GM23338 (cell line): ENCODE measurements at regions not wholly inside any gene's neighbourhood (a gene's known extent, or its start where the extent isn't known, plus 50 kb on each side); places are given as distances from the start of the nearest gene placed in this dataset.

ENCODE experiments used
- ATAC-seq: fragments of 200-7000 bp; cut with Tn5 transposase; 3 replicates; pipeline ENCODE4 v1.9.1; 2020
- DNase-seq: peaks from one replicate; pipeline ENCODE4 v3.0.0-alpha.2; 2015; ENCODE audit warnings: low spot score
- H2AFZ ChIP-seq: fragments of 200-600 bp; sonication (generic); 2 replicates; pipeline ENCODE4 v1.8.0; 2016; ENCODE audit warnings: antibody characterized with exemption, mild to moderate bottlenecking, moderate library complexity
- H3F3A ChIP-seq: fragments of 200-600 bp; sonication (generic); replicated peaks from 2 replicates; pipeline ENCODE4 v1.8.0; 2017; ENCODE audit warnings: antibody characterized with exemption, mixed run types, low read depth
- H3K27ac ChIP-seq: fragments of 200-600 bp; sonication (generic); 2 replicates; pipeline ENCODE4 v1.6.1; 2016; ENCODE audit warnings: low read depth
- H3K27me3 ChIP-seq: fragments of 200-600 bp; sonication (generic); 2 replicates; pipeline ENCODE4 v1.8.0; 2016; ENCODE audit warnings: mild to moderate bottlenecking, mixed run types, moderate library complexity; ENCODE audit not compliant: insufficient read depth
- H3K36me3 ChIP-seq: fragments of 200-600 bp; sonication (generic); 2 replicates; pipeline ENCODE4 v1.8.0; 2016; ENCODE audit warnings: mild to moderate bottlenecking; ENCODE audit not compliant: insufficient read depth
- H3K4me1 ChIP-seq: fragments of 200-600 bp; sonication (generic); 2 replicates; pipeline ENCODE4 v1.8.0; 2016; ENCODE audit warnings: mild to moderate bottlenecking, moderate library complexity; ENCODE audit not compliant: insufficient read depth
- H3K4me2 ChIP-seq: fragments of 200-600 bp; sonication (generic); 2 replicates; pipeline ENCODE4 v1.7.1; 2017; ENCODE audit warnings: mixed run types
- H3K4me3 ChIP-seq: fragments of 200-600 bp; sonication (generic); 2 replicates; pipeline ENCODE4 v1.6.1; 2016; ENCODE audit warnings: mixed run types
- H3K79me2 ChIP-seq: fragments of 200-600 bp; sonication (generic); replicated peaks from 2 replicates; pipeline ENCODE4 v1.8.0; 2017; ENCODE audit warnings: mild to moderate bottlenecking; ENCODE audit not compliant: insufficient read depth
- H3K9me2 ChIP-seq: fragments of 200-600 bp; sonication (generic); 2 replicates; pipeline ENCODE4 v1.8.0; 2017; ENCODE audit not compliant: insufficient read depth
- H4K20me1 ChIP-seq: fragments of 200-600 bp; sonication (generic); replicated peaks from 2 replicates; pipeline ENCODE4 v1.8.0; 2017; ENCODE audit warnings: mild to moderate bottlenecking; ENCODE audit not compliant: insufficient read depth
- H3K27ac Mint-ChIP-seq: 2 replicates; pipeline ENCODE4 v1.8.0; 2020; ENCODE audit warnings: inconsistent platforms, mild to moderate bottlenecking, moderate library complexity, mixed read lengths
- H3K27me3 Mint-ChIP-seq: 3 replicates; pipeline ENCODE4 v1.8.0; 2022; ENCODE audit warnings: low read depth, mild to moderate bottlenecking, moderate library complexity, mixed read lengths, inconsistent platforms; ENCODE audit not compliant: insufficient read depth, poor library complexity
- H3K36me3 Mint-ChIP-seq: 3 replicates; pipeline ENCODE4 v1.8.0; 2021; ENCODE audit warnings: low read depth, mild to moderate bottlenecking, inconsistent platforms, moderate library complexity, mixed read lengths
- H3K4me1 Mint-ChIP-seq: 3 replicates; pipeline ENCODE4 v1.8.0; 2020; ENCODE audit warnings: mild to moderate bottlenecking, inconsistent platforms, mixed read lengths
- H3K4me3 Mint-ChIP-seq: 3 replicates; pipeline ENCODE4 v1.8.0; 2021; ENCODE audit warnings: moderate library complexity, mild to moderate bottlenecking, inconsistent platforms, mixed read lengths
- H3K9me3 Mint-ChIP-seq: 3 replicates; pipeline ENCODE4 v1.8.0; 2020; ENCODE audit warnings: moderate library complexity, mild to moderate bottlenecking, inconsistent platforms, mixed read lengths
- CREB1 ChIP-seq: fragments of 250-450 bp; sonication (Bioruptor Pico); IDR thresholded peaks from 2 replicates; pipeline ENCODE4 v1.5.0; 2020; ENCODE audit warnings: low read depth, mild to moderate bottlenecking, moderate library complexity
- EZH2 ChIP-seq: fragments of 200-600 bp; sonication (generic); IDR thresholded peaks from one replicate; pipeline ENCODE4 v1.8.0; 2017; ENCODE audit warnings: antibody characterized with exemption, mild to moderate bottlenecking, low read depth; ENCODE audit not compliant: unreplicated experiment
- EZH2phosphoT487 ChIP-seq: fragments of 200-600 bp; sonication (generic); IDR thresholded peaks from one replicate; pipeline ENCODE4 v1.8.1; 2018; ENCODE audit warnings: antibody characterized with exemption; ENCODE audit not compliant: unreplicated experiment
- JUNB ChIP-seq: IDR thresholded peaks from one replicate; pipeline ENCODE4 v1.6.1; 2016; ENCODE audit warnings: antibody characterized with exemption; ENCODE audit not compliant: unreplicated experiment
- NANOG ChIP-seq: IDR thresholded peaks from 2 replicates; pipeline ENCODE4 v1.6.1; 2016; ENCODE audit warnings: antibody characterized with exemption, borderline replicate concordance
- POLR2AphosphoS5 ChIP-seq: IDR thresholded peaks from 2 replicates; pipeline ENCODE4 v1.6.1; 2016; ENCODE audit warnings: antibody characterized with exemption, low read depth
- REST ChIP-seq: IDR thresholded peaks from one replicate; pipeline ENCODE4 v1.6.1; 2018; ENCODE audit warnings: antibody characterized with exemption; ENCODE audit not compliant: unreplicated experiment
- STAT1 ChIP-seq: IDR thresholded peaks from one replicate; pipeline ENCODE4 v1.6.1; 2016; ENCODE audit warnings: antibody characterized with exemption; ENCODE audit not compliant: unreplicated experiment
- ZNF114 ChIP-seq: fragments of 250-450 bp; sonication (Bioruptor Pico); IDR thresholded peaks from 2 replicates; pipeline ENCODE4 v1.5.0; 2020; ENCODE audit warnings: mild to moderate bottlenecking, moderate library complexity
- ZNF331 ChIP-seq: fragments of 250-450 bp; sonication (Bioruptor Pico); IDR thresholded peaks from 2 replicates; pipeline ENCODE4 v1.5.0; 2020; ENCODE audit warnings: low read depth, mild to moderate bottlenecking, moderate library complexity
- TF ChIP-seq, protein P1 (sequence below), 2 experiments: fragments of 200-600 bp in 1 of 2; sonication (generic) in 1 of 2; conservative IDR thresholded peaks; 2 replicates each; pipeline versions ENCODE4 v1.5.1 to v1.6.1; 2016 to 2017; ENCODE audit warnings: antibody characterized with exemption in 2 of 2, low read depth in 2 of 2, mild to moderate bottlenecking in 2 of 2, moderate library complexity in 1 of 2
- TF ChIP-seq, protein P2 (sequence below): fragments of 250-450 bp; sonication (Bioruptor Pico); IDR thresholded peaks from 2 replicates; pipeline ENCODE4 v1.5.0; 2020; ENCODE audit warnings: mild to moderate bottlenecking, moderate library complexity
- TF ChIP-seq, protein P3 (sequence below): IDR thresholded peaks from 2 replicates; pipeline ENCODE4 v1.6.1; 2016; ENCODE audit warnings: antibody characterized with exemption

GRCh38 chr2:60168247-60168646, 385.2 kb downstream of the BCL11A start:
- H3K4me3 ChIP-seq, result no peak overlapping the region
- TF ChIP-seq EZH2, result no peak
- TF ChIP-seq STAT1, result no peak
- TF ChIP-seq POLR2AphosphoS5, result no peak
- no peak for TF ChIP-seq ZNF331
- TF ChIP-seq JUNB, result no peak
- TF ChIP-seq REST, result no peak
- TF ChIP-seq, protein P1, sequence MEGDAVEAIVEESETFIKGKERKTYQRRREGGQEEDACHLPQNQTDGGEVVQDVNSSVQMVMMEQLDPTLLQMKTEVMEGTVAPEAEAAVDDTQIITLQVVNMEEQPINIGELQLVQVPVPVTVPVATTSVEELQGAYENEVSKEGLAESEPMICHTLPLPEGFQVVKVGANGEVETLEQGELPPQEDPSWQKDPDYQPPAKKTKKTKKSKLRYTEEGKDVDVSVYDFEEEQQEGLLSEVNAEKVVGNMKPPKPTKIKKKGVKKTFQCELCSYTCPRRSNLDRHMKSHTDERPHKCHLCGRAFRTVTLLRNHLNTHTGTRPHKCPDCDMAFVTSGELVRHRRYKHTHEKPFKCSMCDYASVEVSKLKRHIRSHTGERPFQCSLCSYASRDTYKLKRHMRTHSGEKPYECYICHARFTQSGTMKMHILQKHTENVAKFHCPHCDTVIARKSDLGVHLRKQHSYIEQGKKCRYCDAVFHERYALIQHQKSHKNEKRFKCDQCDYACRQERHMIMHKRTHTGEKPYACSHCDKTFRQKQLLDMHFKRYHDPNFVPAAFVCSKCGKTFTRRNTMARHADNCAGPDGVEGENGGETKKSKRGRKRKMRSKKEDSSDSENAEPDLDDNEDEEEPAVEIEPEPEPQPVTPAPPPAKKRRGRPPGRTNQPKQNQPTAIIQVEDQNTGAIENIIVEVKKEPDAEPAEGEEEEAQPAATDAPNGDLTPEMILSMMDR (conservative IDR thresholded peaks at IDR 0.05; ENCODE audit: low read depth in 2 of 2), result no peak
- TF ChIP-seq, protein P2, sequence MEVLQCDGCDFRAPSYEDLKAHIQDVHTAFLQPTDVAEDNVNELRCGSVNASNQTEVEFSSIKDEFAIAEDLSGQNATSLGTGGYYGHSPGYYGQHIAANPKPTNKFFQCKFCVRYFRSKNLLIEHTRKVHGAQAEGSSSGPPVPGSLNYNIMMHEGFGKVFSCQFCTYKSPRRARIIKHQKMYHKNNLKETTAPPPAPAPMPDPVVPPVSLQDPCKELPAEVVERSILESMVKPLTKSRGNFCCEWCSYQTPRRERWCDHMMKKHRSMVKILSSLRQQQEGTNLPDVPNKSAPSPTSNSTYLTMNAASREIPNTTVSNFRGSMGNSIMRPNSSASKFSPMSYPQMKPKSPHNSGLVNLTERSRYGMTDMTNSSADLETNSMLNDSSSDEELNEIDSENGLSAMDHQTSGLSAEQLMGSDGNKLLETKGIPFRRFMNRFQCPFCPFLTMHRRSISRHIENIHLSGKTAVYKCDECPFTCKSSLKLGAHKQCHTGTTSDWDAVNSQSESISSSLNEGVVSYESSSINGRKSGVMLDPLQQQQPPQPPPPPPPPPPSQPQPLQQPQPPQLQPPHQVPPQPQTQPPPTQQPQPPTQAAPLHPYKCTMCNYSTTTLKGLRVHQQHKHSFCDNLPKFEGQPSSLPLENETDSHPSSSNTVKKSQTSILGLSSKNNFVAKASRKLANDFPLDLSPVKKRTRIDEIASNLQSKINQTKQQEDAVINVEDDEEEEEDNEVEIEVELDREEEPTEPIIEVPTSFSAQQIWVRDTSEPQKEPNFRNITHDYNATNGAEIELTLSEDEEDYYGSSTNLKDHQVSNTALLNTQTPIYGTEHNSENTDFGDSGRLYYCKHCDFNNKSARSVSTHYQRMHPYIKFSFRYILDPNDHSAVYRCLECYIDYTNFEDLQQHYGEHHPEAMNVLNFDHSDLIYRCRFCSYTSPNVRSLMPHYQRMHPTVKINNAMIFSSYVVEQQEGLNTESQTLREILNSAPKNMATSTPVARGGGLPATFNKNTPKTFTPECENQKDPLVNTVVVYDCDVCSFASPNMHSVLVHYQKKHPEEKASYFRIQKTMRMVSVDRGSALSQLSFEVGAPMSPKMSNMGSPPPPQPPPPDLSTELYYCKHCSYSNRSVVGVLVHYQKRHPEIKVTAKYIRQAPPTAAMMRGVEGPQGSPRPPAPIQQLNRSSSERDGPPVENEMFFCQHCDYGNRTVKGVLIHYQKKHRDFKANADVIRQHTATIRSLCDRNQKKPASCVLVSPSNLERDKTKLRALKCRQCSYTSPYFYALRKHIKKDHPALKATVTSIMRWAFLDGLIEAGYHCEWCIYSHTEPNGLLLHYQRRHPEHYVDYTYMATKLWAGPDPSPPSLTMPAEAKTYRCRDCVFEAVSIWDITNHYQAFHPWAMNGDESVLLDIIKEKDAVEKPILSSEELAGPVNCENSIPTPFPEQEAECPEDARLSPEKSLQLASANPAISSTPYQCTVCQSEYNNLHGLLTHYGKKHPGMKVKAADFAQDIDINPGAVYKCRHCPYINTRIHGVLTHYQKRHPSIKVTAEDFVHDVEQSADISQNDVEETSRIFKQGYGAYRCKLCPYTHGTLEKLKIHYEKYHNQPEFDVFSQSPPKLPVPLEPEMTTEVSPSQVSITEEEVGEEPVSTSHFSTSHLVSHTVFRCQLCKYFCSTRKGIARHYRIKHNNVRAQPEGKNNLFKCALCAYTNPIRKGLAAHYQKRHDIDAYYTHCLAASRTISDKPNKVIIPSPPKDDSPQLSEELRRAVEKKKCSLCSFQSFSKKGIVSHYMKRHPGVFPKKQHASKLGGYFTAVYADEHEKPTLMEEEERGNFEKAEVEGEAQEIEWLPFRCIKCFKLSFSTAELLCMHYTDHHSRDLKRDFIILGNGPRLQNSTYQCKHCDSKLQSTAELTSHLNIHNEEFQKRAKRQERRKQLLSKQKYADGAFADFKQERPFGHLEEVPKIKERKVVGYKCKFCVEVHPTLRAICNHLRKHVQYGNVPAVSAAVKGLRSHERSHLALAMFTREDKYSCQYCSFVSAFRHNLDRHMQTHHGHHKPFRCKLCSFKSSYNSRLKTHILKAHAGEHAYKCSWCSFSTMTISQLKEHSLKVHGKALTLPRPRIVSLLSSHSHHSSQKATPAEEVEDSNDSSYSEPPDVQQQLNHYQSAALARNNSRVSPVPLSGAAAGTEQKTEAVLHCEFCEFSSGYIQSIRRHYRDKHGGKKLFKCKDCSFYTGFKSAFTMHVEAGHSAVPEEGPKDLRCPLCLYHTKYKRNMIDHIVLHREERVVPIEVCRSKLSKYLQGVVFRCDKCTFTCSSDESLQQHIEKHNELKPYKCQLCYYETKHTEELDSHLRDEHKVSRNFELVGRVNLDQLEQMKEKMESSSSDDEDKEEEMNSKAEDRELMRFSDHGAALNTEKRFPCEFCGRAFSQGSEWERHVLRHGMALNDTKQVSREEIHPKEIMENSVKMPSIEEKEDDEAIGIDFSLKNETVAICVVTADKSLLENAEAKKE, result no peak
- no peak for TF ChIP-seq ZNF114 (CRISPR knock-in tag)
- no peak for TF ChIP-seq EZH2phosphoT487
- no peak for TF ChIP-seq CREB1 (CRISPR knock-in tag)
- TF ChIP-seq, protein P3, sequence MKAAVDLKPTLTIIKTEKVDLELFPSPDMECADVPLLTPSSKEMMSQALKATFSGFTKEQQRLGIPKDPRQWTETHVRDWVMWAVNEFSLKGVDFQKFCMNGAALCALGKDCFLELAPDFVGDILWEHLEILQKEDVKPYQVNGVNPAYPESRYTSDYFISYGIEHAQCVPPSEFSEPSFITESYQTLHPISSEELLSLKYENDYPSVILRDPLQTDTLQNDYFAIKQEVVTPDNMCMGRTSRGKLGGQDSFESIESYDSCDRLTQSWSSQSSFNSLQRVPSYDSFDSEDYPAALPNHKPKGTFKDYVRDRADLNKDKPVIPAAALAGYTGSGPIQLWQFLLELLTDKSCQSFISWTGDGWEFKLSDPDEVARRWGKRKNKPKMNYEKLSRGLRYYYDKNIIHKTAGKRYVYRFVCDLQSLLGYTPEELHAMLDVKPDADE, result no peak
- no peak for TF ChIP-seq NANOG
- ATAC-seq (no peak), DNase-seq (no peak)
- H3K9me3 Mint-ChIP-seq, result no peaks in the 10 kb centered on the region
- peaks cover 4% of the 10 kb centered on the region; the same call in 1 of the 2 replicates for H3K9me2 ChIP-seq
- H3K4me1 Mint-ChIP-seq, result no peaks in the 10 kb centered on the region
- no peaks in the 10 kb centered on the region for H3K79me2 ChIP-seq
- H3K4me1 ChIP-seq, result no peaks in the 10 kb centered on the region
- H2AFZ ChIP-seq, result no peak overlapping the region
- H3F3A ChIP-seq, result no peaks in the 10 kb centered on the region
- no peak overlapping the region for H3K4me3 Mint-ChIP-seq
- no peaks in the 10 kb centered on the region for H3K27me3 ChIP-seq
- no peak overlapping the region for H3K27ac ChIP-seq
- H3K4me2 ChIP-seq, result no peak overlapping the region
- H3K27me3 Mint-ChIP-seq, result no peaks in the 10 kb centered on the region
- no peaks in the 10 kb centered on the region for H3K36me3 Mint-ChIP-seq
- no peaks in the 10 kb centered on the region for H3K36me3 ChIP-seq
- no peaks in the 10 kb centered on the region for H4K20me1 ChIP-seq
- H3K27ac Mint-ChIP-seq, result no peak overlapping the region
